Endothelial cell of umbilical vein (primary cell): ENCODE measurements at regions not wholly inside any gene's neighbourhood (a gene's known extent, or its start where the extent isn't known, plus 50 kb on each side); places are given as distances from the start of the nearest gene placed in this dataset.

Source experiments
- BruUV-seq: library from RNA; stranded (reverse); fragments of 400-500 nt; replicated peaks from 2 replicates; lab custom pipeline; 2021; lab: Mats Ljungman, UMichigan
- CTCF ChIA-PET: fragments of 300-600, 350-600 bp; sonication (Branson Sonifier 250); formaldehyde crosslinking; loops from one replicate; lab custom pipeline; 2021; ENCODE audit warnings: antibody characterized with exemption, inconsistent platforms; lab: Charles Lee
- POLR2A ChIA-PET: fragments of 300-600, 350-600 bp; sonication (Branson Sonifier 250); formaldehyde crosslinking; loops from one replicate; lab custom pipeline; 2021; ENCODE audit warnings: antibody characterized with exemption, inconsistent platforms; lab: Charles Lee
- DNase-seq: peaks from one replicate; pipeline ENCODE4 v3.0.0-alpha.2; 2011; ENCODE audit warnings: low read depth, low spot score
- FAIRE-seq: peaks from 2 replicates; lab custom pipeline; 2011; peaks lifted over from hg19 to GRCh38; lab: Jason Lieb, UNC
- H2AFZ ChIP-seq: 2 replicates; pipeline ENCODE4 v1.6.0; 2012; ENCODE audit warnings: low read depth, low read length, control low read depth, inconsistent platforms
- H3K27ac ChIP-seq: 2 replicates; pipeline ENCODE4 v1.5.1; 2011; ENCODE audit warnings: low read depth, mild to moderate bottlenecking, control low read depth, low read length, moderate library complexity; ENCODE audit not compliant: insufficient read depth
- H3K27me3 ChIP-seq, 2 experiments: 2 replicates each; pipeline versions ENCODE4 v1.6.0 to v1.6.1; 2011; ENCODE audit warnings: low read length in 2 of 2, mixed read lengths in 1 of 2; ENCODE audit not compliant: control insufficient read depth in 2 of 2, insufficient read depth in 2 of 2
- H3K36me3 ChIP-seq, 2 experiments: 2 replicates in 1 of 2; 3 replicates in 1 of 2; pipeline ENCODE4 v1.5.1; 2011; ENCODE audit warnings: low read length in 2 of 2, mild to moderate bottlenecking in 1 of 2, moderate library complexity in 1 of 2; ENCODE audit not compliant: control insufficient read depth in 2 of 2, insufficient read depth in 2 of 2; ENCODE audit errors: extremely low read depth in 1 of 2
- H3K4me1 ChIP-seq: 3 replicates; pipeline ENCODE4 v1.5.1; 2011; ENCODE audit warnings: mild to moderate bottlenecking, low read length; ENCODE audit not compliant: control insufficient read depth, insufficient read depth; ENCODE audit errors: extremely low read depth
- H3K4me2 ChIP-seq: 2 replicates; pipeline ENCODE4 v1.6.1; 2011; ENCODE audit warnings: low read length, control low read depth, mixed read lengths; ENCODE audit not compliant: insufficient read depth
- H3K4me3 ChIP-seq, 3 experiments: fragments of 200-600 bp in 1 of 3; sonication (generic), shearing (Covaris generic) in 1 of 3; replicated peaks in 1 of 3; 2 replicates each; pipeline ENCODE4 v1.5.1; 2011 to 2016; ENCODE audit warnings: control low read depth in 3 of 3, low read length in 3 of 3, mild to moderate bottlenecking in 2 of 3, inconsistent platforms in 1 of 3, low read depth in 1 of 3, moderate library complexity in 1 of 3; ENCODE audit not compliant: insufficient read depth in 1 of 3
- H3K79me2 ChIP-seq: 2 replicates; pipeline ENCODE4 v1.6.0; 2012; ENCODE audit warnings: low read length, inconsistent platforms; ENCODE audit not compliant: control insufficient read depth, insufficient read depth
- H3K9ac ChIP-seq: replicated peaks from 2 replicates; pipeline ENCODE3; 2011; ENCODE audit warnings: low read length, control low read depth; ENCODE audit not compliant: insufficient read depth; ENCODE audit errors: extremely low read depth
- H3K9me1 ChIP-seq: replicated peaks from 3 replicates; pipeline ENCODE4 v1.6.0; 2011; ENCODE audit warnings: mild to moderate bottlenecking, low read length; ENCODE audit not compliant: control insufficient read depth, insufficient read depth; ENCODE audit errors: extremely low read depth
- H3K9me3 ChIP-seq: replicated peaks from 2 replicates; pipeline ENCODE4 v1.5.1; 2012; ENCODE audit warnings: low read length, inconsistent platforms; ENCODE audit not compliant: control insufficient read depth, insufficient read depth
- H4K20me1 ChIP-seq: replicated peaks from 2 replicates; pipeline ENCODE3; 2011; ENCODE audit warnings: mild to moderate bottlenecking, low read length; ENCODE audit not compliant: control insufficient read depth, insufficient read depth; ENCODE audit errors: extremely low read depth
- EZH2 ChIP-seq: IDR thresholded peaks from 2 replicates; pipeline ENCODE4 v1.6.1; 2012; ENCODE audit warnings: borderline replicate concordance, low read depth, mild to moderate bottlenecking, moderate library complexity, low read length, inconsistent platforms; ENCODE audit not compliant: severe bottlenecking
- FOS ChIP-seq: IDR thresholded peaks from 2 replicates; pipeline ENCODE4 v1.6.1; 2011; ENCODE audit warnings: mild to moderate bottlenecking, low read length, moderate library complexity, borderline replicate concordance; ENCODE audit not compliant: insufficient read depth
- GATA2 ChIP-seq: IDR thresholded peaks from 2 replicates; pipeline ENCODE4 v1.7.0; 2011; ENCODE audit warnings: low read depth, mild to moderate bottlenecking, moderate library complexity, mixed read lengths, low read length; ENCODE audit not compliant: insufficient read length, insufficient read depth
- JUN ChIP-seq: IDR thresholded peaks from 2 replicates; pipeline ENCODE4 v1.6.1; 2011; ENCODE audit warnings: borderline replicate concordance, low read depth; ENCODE audit not compliant: insufficient read length, insufficient read depth
- MYC ChIP-seq: IDR thresholded peaks from one replicate; pipeline ENCODE4 v1.6.1; 2011; ENCODE audit warnings: mild to moderate bottlenecking, low read depth, low read length
- POLR2A ChIP-seq: IDR thresholded peaks from 2 replicates; pipeline ENCODE4 v1.6.1; 2012; ENCODE audit warnings: low read depth, mild to moderate bottlenecking, control low read depth, low read length
- POLR2AphosphoS5 ChIP-seq: IDR thresholded peaks from 2 replicates; pipeline ENCODE4 v1.6.1; 2012; ENCODE audit warnings: low read depth, mild to moderate bottlenecking, control low read depth, low read length, moderate library complexity; ENCODE audit not compliant: insufficient read depth
- dilution Hi-C: fragments of 300-500 bp; cut with MboI; formaldehyde crosslinking; loops from one replicate; pipeline ENCODE4 v1.15.0; 2019; ENCODE audit warnings: low sequenced_read_pairs; ENCODE audit not compliant: extremely low pct_ligation_motif_present
- intact Hi-C: fragments of 100-400 bp; cut with micrococcal nuclease; formaldehyde crosslinking; loops from one replicate; pipeline ENCODE4 v1.10.0; 2022
- TF ChIP-seq, protein P1 (sequence below), 2 donors: IDR thresholded peaks; 1 replicate in 1 of 2; 2 replicates in 1 of 2; pipeline ENCODE4 v1.5.1; 2011; ENCODE audit warnings: low read length in 2 of 2, mild to moderate bottlenecking in 2 of 2, moderate library complexity in 2 of 2, control low read depth in 1 of 2, inconsistent platforms in 1 of 2, low read depth in 1 of 2; ENCODE audit not compliant: insufficient read depth in 1 of 2; ENCODE audit errors: extremely low read depth in 1 of 2
- TF ChIP-seq, protein P2 (sequence below): IDR thresholded peaks from 2 replicates; pipeline ENCODE4 v1.6.1; 2011; ENCODE audit not compliant: insufficient read depth, insufficient read length

GRCh38 chrX:8043121-8043520 lies 115.9 kb upstream of the PNPLA4 start:
- POLR2A ChIA-PET = no interaction called here
- dilution Hi-C loops = no loop called here

More at GRCh38 chrX:8043121-8043520, 115.9 kb upstream of the PNPLA4 start:
- Histone ChIP-seq H3K79me2 (no peaks in the 10 kb centered on the region), H3K4me1 (no peaks in the 10 kb centered on the region), H3K36me3 (no peaks in the 10 kb centered on the region), H3K9ac (no peak overlapping the region), H2AFZ (no peak overlapping the region), H3K4me3 (no peak overlapping the region), H3K9me1 (no peaks in the 10 kb centered on the region), H4K20me1 (no peaks in the 10 kb centered on the region), H3K27ac (no peak overlapping the region), H3K4me2 (no peak overlapping the region), H3K9me3 (no peaks in the 10 kb centered on the region), H3K27me3 (no peaks in the 10 kb centered on the region)
- DNase-seq (no peak), FAIRE-seq (no peak)
- no peak for TF ChIP-seq FOS
- no peak for TF ChIP-seq POLR2A
- TF ChIP-seq, protein P1, sequence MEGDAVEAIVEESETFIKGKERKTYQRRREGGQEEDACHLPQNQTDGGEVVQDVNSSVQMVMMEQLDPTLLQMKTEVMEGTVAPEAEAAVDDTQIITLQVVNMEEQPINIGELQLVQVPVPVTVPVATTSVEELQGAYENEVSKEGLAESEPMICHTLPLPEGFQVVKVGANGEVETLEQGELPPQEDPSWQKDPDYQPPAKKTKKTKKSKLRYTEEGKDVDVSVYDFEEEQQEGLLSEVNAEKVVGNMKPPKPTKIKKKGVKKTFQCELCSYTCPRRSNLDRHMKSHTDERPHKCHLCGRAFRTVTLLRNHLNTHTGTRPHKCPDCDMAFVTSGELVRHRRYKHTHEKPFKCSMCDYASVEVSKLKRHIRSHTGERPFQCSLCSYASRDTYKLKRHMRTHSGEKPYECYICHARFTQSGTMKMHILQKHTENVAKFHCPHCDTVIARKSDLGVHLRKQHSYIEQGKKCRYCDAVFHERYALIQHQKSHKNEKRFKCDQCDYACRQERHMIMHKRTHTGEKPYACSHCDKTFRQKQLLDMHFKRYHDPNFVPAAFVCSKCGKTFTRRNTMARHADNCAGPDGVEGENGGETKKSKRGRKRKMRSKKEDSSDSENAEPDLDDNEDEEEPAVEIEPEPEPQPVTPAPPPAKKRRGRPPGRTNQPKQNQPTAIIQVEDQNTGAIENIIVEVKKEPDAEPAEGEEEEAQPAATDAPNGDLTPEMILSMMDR (IDR thresholded peaks at IDR 0.05; ENCODE audit: extremely low read depth in 1 of 2, insufficient read depth in 1 of 2, low read depth in 1 of 2, low read length in 2 of 2) = no peak
- TF ChIP-seq, protein P2, sequence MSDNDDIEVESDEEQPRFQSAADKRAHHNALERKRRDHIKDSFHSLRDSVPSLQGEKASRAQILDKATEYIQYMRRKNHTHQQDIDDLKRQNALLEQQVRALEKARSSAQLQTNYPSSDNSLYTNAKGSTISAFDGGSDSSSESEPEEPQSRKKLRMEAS = no peak
- TF ChIP-seq JUN = no peak
- TF ChIP-seq GATA2 = no peak
- TF ChIP-seq POLR2AphosphoS5 = no peak
- TF ChIP-seq EZH2 = no peak
- no peak for TF ChIP-seq MYC
- CTCF ChIA-PET = no interaction called here
- no TSS peak for BruUV-seq
- intact Hi-C loops = no loop called here
